GM19455 (cell line): ENCODE measurements at regions not wholly inside any gene's neighbourhood (a gene's known extent, or its start where the extent isn't known, plus 50 kb on each side); places are given as distances from the start of the nearest gene placed in this dataset.
"Not testable (repeated sequence)": the region's sequence is repeated elsewhere in the genome, so short reads cannot be mapped to it uniquely, and the experiment has no call there.

Experiments used
- ATAC-seq: cut with Tn5 transposase; IDR thresholded peaks from one replicate; pipeline ENCODE4 v1.9.1; 2021; ENCODE audit not compliant: unreplicated experiment

- no peak for ATAC-seq
Measured at GRCh38 chr7:65317372-65317771, 56.3 kb upstream of the ZNF92 start.

DNA sequence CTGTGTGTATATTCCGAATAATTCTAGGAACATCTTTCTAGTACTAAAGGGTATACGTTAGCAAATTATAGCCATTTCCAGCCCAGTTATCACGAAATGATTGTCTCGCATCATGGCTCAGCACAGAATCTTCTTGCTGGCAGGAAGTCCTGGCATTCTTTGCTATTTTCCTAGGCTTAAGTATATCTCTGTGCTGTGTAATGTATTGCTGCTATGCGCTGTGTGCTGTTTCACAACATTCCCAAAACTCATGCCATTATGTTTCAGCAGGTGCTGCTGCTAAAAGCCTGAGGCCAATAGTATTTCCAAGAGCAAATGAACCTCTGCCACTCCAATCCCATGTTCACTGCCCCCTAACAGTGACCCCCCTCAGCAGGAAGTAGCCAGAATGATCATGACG lies 62.9 kb upstream of the ZNF92 start:
- no peak for ATAC-seq

DNA sequence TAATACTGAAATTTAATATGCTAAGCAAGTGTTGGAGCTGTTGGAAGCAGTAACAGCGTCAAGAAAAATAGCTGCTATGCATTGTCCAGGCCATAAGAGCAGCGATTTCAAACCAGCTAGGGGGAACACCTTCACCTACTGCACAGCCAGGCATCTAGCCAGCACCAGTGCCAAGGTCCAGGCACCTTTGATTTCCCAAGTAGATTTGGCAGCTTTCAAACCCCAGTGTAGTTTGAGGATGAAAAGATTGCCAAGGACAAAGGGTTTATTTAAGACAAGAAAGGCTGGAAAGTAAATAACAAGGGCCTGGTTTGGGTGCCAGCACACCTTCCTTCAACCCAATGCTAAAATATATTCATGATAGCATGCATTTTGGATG lies 65.4 kb upstream of the ZNF92 start:
- ATAC-seq = no peak

GRCh38 chr7:65307651-65308299 lies 65.9 kb upstream of the ZNF92 start:
- ATAC-seq = peak; percentile 71

- ATAC-seq = no peak
Measured at GRCh38 chr7:65304175-65304574, 69.5 kb upstream of the ZNF92 start.

GRCh38 chr7:65302883-65303282 lies 70.8 kb upstream of the ZNF92 start:
- no peak for ATAC-seq

- no peak for ATAC-seq
Measured at GRCh38 chr7:65301007-65301406, 72.6 kb upstream of the ZNF92 start.

GRCh38 chr7:65295409-65295808 lies 78.2 kb upstream of the ZNF92 start:
- ATAC-seq = no peak

- not testable (repeated sequence) for ATAC-seq
Measured at GRCh38 chr7:65290340-65290739, 83.3 kb upstream of the ZNF92 start.

DNA sequence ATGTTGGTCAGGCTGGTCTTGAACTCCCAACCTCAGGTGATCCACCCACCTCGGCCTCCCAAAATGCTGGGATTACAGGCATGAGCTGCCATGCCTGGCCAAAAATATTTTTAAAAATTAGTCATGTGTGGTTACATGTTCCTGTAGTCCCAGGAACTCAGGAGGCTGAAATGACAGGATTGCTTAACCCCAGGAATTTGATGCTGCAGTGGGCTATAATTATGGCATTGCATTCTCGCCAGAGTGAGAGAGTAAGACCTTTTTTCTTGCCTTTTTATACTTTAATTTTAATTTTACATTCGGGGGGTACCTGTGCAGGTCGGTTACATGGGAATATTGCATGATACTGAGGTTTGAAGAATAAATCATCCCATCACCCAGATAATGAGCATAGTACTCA lies 86.6 kb upstream of the ZNF92 start:
- ATAC-seq = no peak

GRCh38 chr7:65285906-65286864 lies 87.5 kb upstream of the ZNF92 start:
- no peak for ATAC-seq

DNA sequence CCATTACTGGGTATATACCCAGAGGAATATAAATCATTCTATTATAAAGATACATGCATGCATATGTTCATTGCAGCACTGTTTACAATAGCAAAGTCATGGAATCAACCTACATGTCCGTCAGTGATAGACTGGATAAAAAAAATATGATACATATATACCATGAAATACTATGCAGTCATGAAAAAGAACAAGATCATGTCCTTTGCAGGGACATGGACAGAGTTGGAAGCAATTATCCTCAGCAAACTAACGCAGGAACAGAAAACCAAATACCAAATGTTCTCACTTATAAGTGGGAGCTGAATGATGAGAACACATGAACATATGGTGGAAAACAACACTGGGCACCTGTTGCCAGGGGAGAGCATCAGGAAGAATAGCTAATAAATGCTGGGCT lies 88.4 kb upstream of the ZNF92 start:
- not testable (repeated sequence) for ATAC-seq

GRCh38 chr7:65279795-65280194 lies 93.9 kb upstream of the ZNF92 start:
- no peak for ATAC-seq

- no peak for ATAC-seq
Measured at GRCh38 chr7:65276822-65277221, 96.8 kb upstream of the ZNF92 start.

DNA sequence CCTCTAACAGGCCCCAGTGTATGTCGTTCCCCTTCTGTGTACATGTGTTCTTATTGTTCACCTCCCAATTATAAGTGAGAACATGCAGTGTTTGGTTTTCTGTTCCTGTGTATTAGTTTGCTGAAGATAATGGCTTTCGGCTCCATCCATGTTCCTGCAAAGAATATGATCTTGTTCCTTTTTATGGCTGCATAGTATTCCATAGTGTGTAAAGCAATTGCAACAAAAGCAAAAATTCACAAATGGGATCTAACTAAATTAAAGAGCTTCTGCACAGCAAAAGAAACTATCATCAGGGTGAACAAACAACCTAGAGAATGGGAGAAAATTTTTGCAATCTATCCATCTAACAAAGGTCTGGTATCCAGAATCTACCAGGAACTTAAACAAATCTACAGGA lies 102.2 kb upstream of the ZNF92 start:
- not testable (repeated sequence) for ATAC-seq

GRCh38 chr7:65269150-65269856 lies 104.4 kb upstream of the ZNF92 start:
- peak; percentile 76 for ATAC-seq

DNA sequence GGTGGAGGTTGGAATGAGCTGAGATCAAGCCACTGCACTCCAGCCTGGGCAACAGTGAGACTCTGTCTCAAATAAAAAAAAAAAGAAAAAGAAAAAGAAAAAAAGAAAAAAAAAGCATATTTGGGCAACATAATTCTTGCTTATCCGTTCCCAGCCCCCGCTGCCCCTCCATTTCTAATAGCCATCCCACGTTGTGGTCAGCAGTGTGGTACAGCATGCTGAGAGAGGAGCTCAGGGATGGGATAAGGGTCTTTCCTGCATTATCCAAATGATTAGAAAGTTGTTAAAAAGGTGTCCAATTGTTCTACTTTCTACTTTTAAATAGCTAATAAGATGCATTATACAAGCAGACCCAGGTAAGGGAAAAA lies 104.9 kb upstream of the ZNF92 start:
- ATAC-seq = no peak

- ATAC-seq = no peak
Measured at GRCh38 chr7:65265933-65266519, 107.6 kb upstream of the ZNF92 start.

DNA sequence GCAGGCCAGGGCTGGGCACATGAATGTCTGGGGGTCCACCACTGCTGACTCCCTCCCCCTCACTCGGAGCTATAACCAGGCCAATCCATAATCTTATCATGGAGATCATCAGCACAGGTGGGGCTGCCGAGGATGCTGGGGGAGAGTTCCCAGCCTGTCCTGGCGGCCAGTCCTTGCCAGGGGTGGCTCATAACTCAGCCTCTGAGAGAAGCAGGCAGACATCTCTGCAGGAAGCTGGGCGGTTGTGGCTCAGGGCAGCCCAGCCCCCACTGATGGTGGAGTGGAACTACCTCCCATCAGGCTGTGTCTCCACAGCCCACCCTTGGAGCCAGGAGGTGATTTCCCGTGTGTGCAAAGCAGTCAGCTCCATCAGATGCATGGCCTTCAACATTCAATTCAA lies 109.4 kb upstream of the ZNF92 start:
- ATAC-seq = no peak

DNA sequence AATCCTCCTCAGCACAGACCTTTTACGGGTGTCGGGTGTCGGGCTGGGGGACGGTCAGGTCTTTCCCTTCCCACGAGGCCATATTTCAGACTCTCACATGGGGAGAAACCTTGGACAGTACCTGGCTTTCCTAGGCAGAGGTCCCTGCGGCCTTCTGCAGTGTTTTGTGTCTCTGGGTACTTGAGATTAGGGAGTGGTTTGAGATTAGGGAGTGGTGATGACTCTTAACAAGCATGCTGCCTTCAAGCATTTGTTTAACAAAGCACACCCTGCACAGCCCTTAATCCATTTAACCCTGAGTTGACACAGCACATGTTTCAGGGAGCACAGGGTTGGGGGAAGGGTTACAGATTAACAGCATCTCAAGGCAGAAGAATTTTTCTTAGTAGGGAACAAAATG lies 113.0 kb upstream of the ZNF92 start:
- ATAC-seq = not testable (repeated sequence)

DNA sequence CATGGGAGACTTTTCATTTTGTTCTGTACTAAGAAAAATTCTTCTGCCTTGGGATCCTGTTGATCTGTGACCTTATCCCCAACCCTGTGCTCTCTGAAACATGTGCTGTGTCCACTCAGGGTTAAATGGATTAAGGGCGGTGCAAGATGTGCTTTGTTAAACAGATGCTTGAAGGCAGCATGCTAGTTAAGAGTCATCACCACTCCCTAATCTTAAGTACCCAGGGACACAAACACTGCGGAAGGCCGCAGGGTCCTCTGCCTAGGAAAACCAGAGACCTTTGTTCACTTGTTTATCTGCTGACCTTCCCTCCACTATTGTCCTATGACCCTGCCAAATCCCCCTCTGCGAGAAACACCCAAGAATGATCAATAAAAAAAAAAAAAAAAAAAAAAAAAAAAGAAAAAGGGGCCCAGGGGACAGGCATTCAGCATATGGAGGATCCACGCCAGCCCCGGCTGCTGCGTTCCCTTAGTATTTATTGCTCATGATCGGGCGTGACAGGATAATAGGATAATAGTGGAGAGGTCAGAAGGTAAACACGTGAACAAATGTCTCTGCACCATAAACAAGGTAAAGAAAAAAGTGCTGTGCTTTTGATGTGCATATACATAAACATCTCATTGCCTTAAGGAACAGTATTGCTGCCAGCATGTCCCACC lies 113.7 kb upstream of the ZNF92 start:
- ATAC-seq = not testable (repeated sequence)
